ENCODE measurements at regions not wholly inside any gene's neighbourhood (a gene's known extent, or its start where the extent isn't known, plus 50 kb on each side); places are given as distances from the start of the nearest gene placed in this dataset.

DNA sequence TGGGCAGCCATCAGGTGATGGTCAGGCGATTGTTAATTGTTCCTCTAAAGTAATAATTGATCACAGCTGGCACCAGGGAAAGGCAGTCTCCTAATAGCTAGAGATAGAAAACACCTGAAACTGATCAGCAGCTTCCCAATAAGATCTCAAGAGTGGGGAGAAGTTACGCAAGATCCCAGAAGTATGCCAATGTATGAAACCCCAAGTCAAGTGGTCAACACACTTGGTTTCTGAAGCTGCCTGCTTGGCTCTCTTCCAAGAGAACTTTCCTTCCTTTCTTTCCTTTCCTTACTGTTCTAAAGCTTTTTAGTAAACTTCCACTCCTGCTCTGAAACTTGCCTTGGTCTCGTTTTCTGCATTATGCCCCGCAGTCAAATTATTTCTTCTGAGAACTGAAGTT, 201.6 kb upstream of the SKOR2 start:
- dilution Hi-C loops (cut with MboI; ENCODE audit: extremely low pct_ligation_motif_present, low sequenced_read_pairs) (no loop called here), intact Hi-C loops (cut with micrococcal nuclease) (no loop called here)
- Histone ChIP-seq H2AFZ (ENCODE audit: low read depth, low read length) (no peak overlapping the region), H3K9me3 (replicated peaks; ENCODE audit: control insufficient read depth, insufficient read depth, low read length) (no peaks in the 10 kb centered on the region), H3K9ac (replicated peaks; ENCODE audit: extremely low read depth, insufficient read depth, low read length) (no peak overlapping the region), H3K4me2 (ENCODE audit: insufficient read depth, low read length) (no peak overlapping the region), H3K79me2 (ENCODE audit: control insufficient read depth, insufficient read depth, low read length) (no peaks in the 10 kb centered on the region), H3K4me1 (ENCODE audit: control insufficient read depth, extremely low read depth, insufficient read depth, low read length) (no peaks in the 10 kb centered on the region), H3K4me3 (replicated peaks in 1 of 3; ENCODE audit: insufficient read depth in 1 of 3, low read depth in 1 of 3, low read length in 3 of 3) (no peak overlapping the region), H4K20me1 (replicated peaks; ENCODE audit: control insufficient read depth, extremely low read depth, insufficient read depth, low read length) (no peaks in the 10 kb centered on the region), H3K36me3 (ENCODE audit: control insufficient read depth in 2 of 2, extremely low read depth in 1 of 2, insufficient read depth in 2 of 2, low read length in 2 of 2) (no peaks in the 10 kb centered on the region), H3K27me3 (ENCODE audit: control insufficient read depth in 2 of 2, insufficient read depth in 2 of 2, low read length in 2 of 2) (no peaks in the 10 kb centered on the region), H3K27ac (ENCODE audit: insufficient read depth, low read depth, low read length) (no peak overlapping the region), H3K9me1 (replicated peaks; ENCODE audit: control insufficient read depth, extremely low read depth, insufficient read depth, low read length) (no peaks in the 10 kb centered on the region)
- FAIRE-seq (no peak), DNase-seq (ENCODE audit: low read depth, low spot score) (no peak)
- BruUV-seq (replicated peaks): no TSS peak
- ChIA-PET POLR2A (no interaction called here), CTCF (no interaction called here)
- TF ChIP-seq, protein P1, sequence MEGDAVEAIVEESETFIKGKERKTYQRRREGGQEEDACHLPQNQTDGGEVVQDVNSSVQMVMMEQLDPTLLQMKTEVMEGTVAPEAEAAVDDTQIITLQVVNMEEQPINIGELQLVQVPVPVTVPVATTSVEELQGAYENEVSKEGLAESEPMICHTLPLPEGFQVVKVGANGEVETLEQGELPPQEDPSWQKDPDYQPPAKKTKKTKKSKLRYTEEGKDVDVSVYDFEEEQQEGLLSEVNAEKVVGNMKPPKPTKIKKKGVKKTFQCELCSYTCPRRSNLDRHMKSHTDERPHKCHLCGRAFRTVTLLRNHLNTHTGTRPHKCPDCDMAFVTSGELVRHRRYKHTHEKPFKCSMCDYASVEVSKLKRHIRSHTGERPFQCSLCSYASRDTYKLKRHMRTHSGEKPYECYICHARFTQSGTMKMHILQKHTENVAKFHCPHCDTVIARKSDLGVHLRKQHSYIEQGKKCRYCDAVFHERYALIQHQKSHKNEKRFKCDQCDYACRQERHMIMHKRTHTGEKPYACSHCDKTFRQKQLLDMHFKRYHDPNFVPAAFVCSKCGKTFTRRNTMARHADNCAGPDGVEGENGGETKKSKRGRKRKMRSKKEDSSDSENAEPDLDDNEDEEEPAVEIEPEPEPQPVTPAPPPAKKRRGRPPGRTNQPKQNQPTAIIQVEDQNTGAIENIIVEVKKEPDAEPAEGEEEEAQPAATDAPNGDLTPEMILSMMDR (IDR thresholded peaks at IDR 0.05; ENCODE audit: extremely low read depth in 1 of 2, insufficient read depth in 1 of 2, low read depth in 1 of 2, low read length in 2 of 2): no peak
- TF ChIP-seq POLR2A (IDR thresholded peaks at IDR 0.05; ENCODE audit: low read depth, low read length): no peak
- no peak for TF ChIP-seq FOS (IDR thresholded peaks at IDR 0.05; ENCODE audit: borderline replicate concordance, insufficient read depth, low read length)
- TF ChIP-seq POLR2AphosphoS5 (IDR thresholded peaks at IDR 0.05; ENCODE audit: insufficient read depth, low read depth, low read length): no peak
- TF ChIP-seq GATA2 (IDR thresholded peaks at IDR 0.05; ENCODE audit: insufficient read depth, insufficient read length, low read depth, low read length): no peak
- TF ChIP-seq, protein P2, sequence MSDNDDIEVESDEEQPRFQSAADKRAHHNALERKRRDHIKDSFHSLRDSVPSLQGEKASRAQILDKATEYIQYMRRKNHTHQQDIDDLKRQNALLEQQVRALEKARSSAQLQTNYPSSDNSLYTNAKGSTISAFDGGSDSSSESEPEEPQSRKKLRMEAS (IDR thresholded peaks at IDR 0.05; ENCODE audit: insufficient read depth, insufficient read length): no peak
- no peak for TF ChIP-seq JUN (IDR thresholded peaks at IDR 0.05; ENCODE audit: borderline replicate concordance, insufficient read depth, insufficient read length, low read depth)
- no peak for TF ChIP-seq EZH2 (IDR thresholded peaks at IDR 0.05; ENCODE audit: borderline replicate concordance, low read depth, low read length, severe bottlenecking)
- no peak for TF ChIP-seq MYC (IDR thresholded peaks at IDR 0.05; ENCODE audit: low read depth, low read length)
